ENCODE measurements at regions not wholly inside any gene's neighbourhood (a gene's known extent, or its start where the extent isn't known, plus 50 kb on each side); places are given as distances from the start of the nearest gene placed in this dataset.

DNA sequence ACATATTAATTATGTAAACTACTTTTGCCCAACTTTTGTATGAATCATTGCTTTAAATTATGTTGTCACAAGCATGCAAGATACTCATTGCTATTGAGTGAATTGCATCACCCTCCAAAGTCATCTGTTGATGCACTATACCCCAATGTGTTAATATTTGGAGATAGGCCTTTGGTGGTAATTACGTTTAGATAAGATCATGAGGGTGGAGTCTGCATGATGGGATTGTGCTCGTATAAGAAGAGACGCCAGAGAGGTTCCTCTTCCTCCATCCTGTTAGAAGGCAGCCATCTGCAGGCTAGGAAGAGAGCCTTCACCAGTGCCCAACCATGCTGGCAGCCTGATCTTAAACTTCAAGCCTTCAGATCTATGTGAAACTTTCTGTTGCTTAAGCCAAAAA lies 95.3 kb upstream of the MAGI2 start:
- TF ChIP-seq CTCF (conservative IDR thresholded peaks at IDR 0.05) (no peak), ZFX (IDR thresholded peaks at IDR 0.05) (no peak)

All from C4-2B (cell line).